Right atrium auricular region (tissue), 2 donors: ENCODE measurements at regions not wholly inside any gene's neighbourhood (a gene's known extent, or its start where the extent isn't known, plus 50 kb on each side); places are given as distances from the start of the nearest gene placed in this dataset.

ENCODE experiments used
- DNase-seq: peaks from one replicate; pipeline ENCODE4 v3.0.0-alpha.2; 2019; ENCODE audit warnings: low spot score
- H3K27ac ChIP-seq, 2 donors: fragments of 200-600 bp; sonication (generic); 1 replicate in 1 of 2; 2 replicates in 1 of 2; pipeline ENCODE4 v1.5.1; 2016 to 2019
- H3K27me3 ChIP-seq, 2 donors: fragments of 200-600 bp; sonication (generic); one replicate each; pipeline versions ENCODE4 v1.5.1 to v1.6.0; 2017 to 2019
- H3K36me3 ChIP-seq: fragments of 200-600 bp; sonication (generic); one replicate; pipeline ENCODE4 v1.5.1; 2016
- H3K4me1 ChIP-seq, 2 donors: fragments of 200-600 bp; sonication (generic); one replicate each; pipeline versions ENCODE4 v1.5.1 to v1.6.0; 2017 to 2019
- H3K4me3 ChIP-seq, 2 donors: fragments of 200-600 bp; sonication (generic); 1 replicate in 1 of 2; 2 replicates in 1 of 2; pipeline ENCODE4 v1.5.1; 2017 to 2019; ENCODE audit warnings: mild to moderate bottlenecking in 1 of 2, moderate library complexity in 1 of 2
- H3K9me3 ChIP-seq, 2 donors: fragments of 200-600 bp; sonication (generic); one replicate each; pipeline ENCODE4 v1.5.1; 2019
- CTCF ChIP-seq, 2 donors: fragments of 200-600 bp; sonication (generic); IDR thresholded peaks; one replicate each; pipeline ENCODE4 v1.5.1; 2019; ENCODE audit warnings: antibody characterized with exemption in 2 of 2

- TF ChIP-seq CTCF (IDR thresholded peaks at IDR 0.05), result no peak
- H3K4me1 ChIP-seq, result no peaks in the 10 kb centered on the region
Observed at GRCh38 chr10:108663587-108663986, 1259.7 kb downstream of the XPNPEP1 start.

GRCh38 chr10:108662975-108663374 lies 1260.3 kb downstream of the XPNPEP1 start:
- Histone ChIP-seq H3K9me3 (no peaks in the 10 kb centered on the region), H3K27me3 (no peaks in the 10 kb centered on the region), H3K27ac (no peak overlapping the region), H3K4me1 (no peaks in the 10 kb centered on the region), H3K36me3 (no peaks in the 10 kb centered on the region), H3K4me3 (no peak overlapping the region)
- TF ChIP-seq CTCF (IDR thresholded peaks at IDR 0.05), result no peak
- DNase-seq, result no peak

More at GRCh38 chr10:108663587-108663986, 1259.7 kb downstream of the XPNPEP1 start:
- no peaks in the 10 kb centered on the region for H3K27me3 ChIP-seq
- H3K27ac ChIP-seq, result no peak overlapping the region
- H3K36me3 ChIP-seq, result no peaks in the 10 kb centered on the region
- DNase-seq, result no peak
- no peaks in the 10 kb centered on the region for H3K9me3 ChIP-seq
- no peak overlapping the region for H3K4me3 ChIP-seq

GRCh38 chr10:108655057-108655456 lies 1268.3 kb downstream of the XPNPEP1 start:
- no peak for DNase-seq
- Histone ChIP-seq H3K36me3 (no peaks in the 10 kb centered on the region), H3K4me1 (no peaks in the 10 kb centered on the region), H3K27me3 (no peaks in the 10 kb centered on the region), H3K27ac (no peak overlapping the region), H3K9me3 (no peaks in the 10 kb centered on the region), H3K4me3 (no peak overlapping the region)
- no peak for TF ChIP-seq CTCF (IDR thresholded peaks at IDR 0.05)

GRCh38 chr10:108653531-108653930 lies 1269.8 kb downstream of the XPNPEP1 start:
- Histone ChIP-seq H3K27ac (no peak overlapping the region), H3K4me1 (no peaks in the 10 kb centered on the region), H3K9me3 (no peaks in the 10 kb centered on the region), H3K4me3 (no peak overlapping the region), H3K36me3 (no peaks in the 10 kb centered on the region), H3K27me3 (no peaks in the 10 kb centered on the region)
- no peak for TF ChIP-seq CTCF (IDR thresholded peaks at IDR 0.05)
- DNase-seq, result no peak

GRCh38 chr10:108639010-108639409 lies 1284.3 kb downstream of the XPNPEP1 start:
- Histone ChIP-seq H3K9me3 (peaks cover 0 to 8% of the 10 kb centered on the region in 2 donors), H3K36me3 (no peaks in the 10 kb centered on the region), H3K27me3 (no peaks in the 10 kb centered on the region), H3K4me3 (no peak overlapping the region), H3K4me1 (no peaks in the 10 kb centered on the region), H3K27ac (no peak overlapping the region)
- no peak for DNase-seq
- no peak for TF ChIP-seq CTCF (IDR thresholded peaks at IDR 0.05)

GRCh38 chr10:108638225-108638624 lies 1285.1 kb downstream of the XPNPEP1 start:
- DNase-seq, result no peak
- no peaks in the 10 kb centered on the region for H3K27me3 ChIP-seq
- no peaks in the 10 kb centered on the region for H3K4me1 ChIP-seq
- peaks cover 0 to 8% of the 10 kb centered on the region in 2 donors for H3K9me3 ChIP-seq
- TF ChIP-seq CTCF (IDR thresholded peaks at IDR 0.05), result no peak
- no peak overlapping the region for H3K27ac ChIP-seq
- H3K36me3 ChIP-seq, result no peaks in the 10 kb centered on the region
- H3K4me3 ChIP-seq, result no peak overlapping the region
